Urothelium cell line (cell line): ENCODE measurements at regions not wholly inside any gene's neighbourhood (a gene's known extent, or its start where the extent isn't known, plus 50 kb on each side); places are given as distances from the start of the nearest gene placed in this dataset.
A peak's percentile ranks its signal among the peaks of the same experiment; 100 is the strongest.
"Not testable (repeated sequence)": the region's sequence is repeated elsewhere in the genome, so short reads cannot be mapped to it uniquely, and the experiment has no call there.

Experiments
- DNase-seq: peaks from one replicate; pipeline ENCODE4 v3.0.0; 2011; ENCODE audit warnings: low spot score, mixed read lengths
- FAIRE-seq: peaks from 2 replicates; lab custom pipeline; 2011; peaks lifted over from hg19 to GRCh38; lab: Jason Lieb, UNC

DNA sequence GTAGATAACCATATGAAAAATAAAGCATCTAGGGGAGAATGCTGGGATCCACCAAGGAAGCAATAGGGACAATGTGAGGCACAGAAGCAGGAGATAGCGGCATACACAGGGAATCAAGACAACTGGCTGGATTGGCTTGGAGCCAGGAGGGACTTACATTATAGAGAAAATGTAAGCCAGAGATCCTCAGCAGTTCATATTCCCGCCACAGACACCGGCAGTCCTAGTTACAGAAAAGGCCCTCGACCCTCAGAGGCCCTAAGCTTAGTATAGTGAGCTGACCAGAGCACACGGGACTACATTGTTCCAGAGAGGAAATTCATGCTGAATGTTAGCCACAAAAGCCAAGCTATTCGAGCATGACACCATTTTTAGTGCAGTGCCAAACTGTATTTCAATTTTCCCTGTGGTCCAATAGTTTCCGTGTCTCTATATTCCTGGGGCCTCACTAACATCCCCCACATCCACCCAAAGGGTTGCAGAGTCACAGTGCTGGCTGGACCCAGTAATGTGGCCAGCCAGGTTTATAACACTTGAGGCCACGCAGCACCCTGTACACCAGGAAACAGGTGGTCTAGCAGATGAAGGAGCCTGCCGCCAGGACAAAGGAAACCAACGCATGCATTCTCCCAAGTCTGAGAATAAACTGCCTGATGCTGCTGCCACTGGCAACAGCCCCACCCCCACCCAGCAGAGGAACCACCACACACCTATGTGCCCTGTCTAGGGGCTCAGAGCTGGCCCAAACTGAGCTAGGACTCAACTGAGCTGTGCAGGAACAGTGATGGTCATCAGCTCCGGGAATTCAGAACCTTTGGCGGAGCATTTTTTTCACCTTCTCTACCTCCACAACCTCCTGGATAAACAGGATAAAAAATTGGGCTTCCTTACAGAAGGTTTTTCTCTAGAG lies 693.2 kb upstream of the CHD1 start:
- DNase-seq (no peak), FAIRE-seq (no peak)

DNA sequence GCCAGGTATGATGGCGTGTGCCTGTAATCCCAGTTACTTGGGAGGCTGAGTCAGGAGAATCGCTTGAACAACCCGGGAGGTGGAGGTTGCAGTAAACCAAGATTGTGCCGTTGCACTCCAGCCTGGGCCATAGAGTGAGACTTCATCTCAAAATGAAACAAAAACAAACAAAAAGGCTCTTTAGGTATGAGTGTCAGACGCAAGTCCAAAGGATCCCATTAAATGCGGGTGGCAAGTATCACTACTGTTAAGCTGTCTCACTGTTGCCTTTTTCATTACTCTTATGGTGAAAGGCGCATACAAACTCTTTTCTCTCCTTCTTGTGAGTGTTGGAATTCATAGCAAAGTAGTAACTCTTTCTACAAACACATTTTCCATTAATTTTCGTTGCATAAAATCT lies 688.5 kb upstream of the CHD1 start:
- FAIRE-seq, result no peak
- DNase-seq, result no peak

DNA sequence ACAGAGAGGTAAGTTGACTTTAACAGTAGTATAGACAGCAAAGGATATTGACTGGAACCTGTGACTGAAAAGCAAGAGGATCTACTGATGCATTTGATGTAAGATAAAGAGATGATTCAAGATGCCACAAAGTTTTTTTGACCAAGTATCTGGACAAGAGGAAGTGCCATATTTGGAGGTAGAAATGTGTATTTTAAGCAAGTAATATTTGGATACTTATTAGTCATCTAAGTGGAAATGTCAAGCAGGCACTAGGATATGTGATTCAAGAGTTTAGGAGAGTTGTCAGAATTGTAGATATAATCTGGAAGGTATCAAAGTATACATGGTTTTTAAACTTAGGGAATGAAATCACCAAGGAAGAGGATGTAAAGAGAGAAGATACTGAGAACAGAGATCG lies 686.1 kb upstream of the CHD1 start:
- no peak for FAIRE-seq
- no peak for DNase-seq

DNA sequence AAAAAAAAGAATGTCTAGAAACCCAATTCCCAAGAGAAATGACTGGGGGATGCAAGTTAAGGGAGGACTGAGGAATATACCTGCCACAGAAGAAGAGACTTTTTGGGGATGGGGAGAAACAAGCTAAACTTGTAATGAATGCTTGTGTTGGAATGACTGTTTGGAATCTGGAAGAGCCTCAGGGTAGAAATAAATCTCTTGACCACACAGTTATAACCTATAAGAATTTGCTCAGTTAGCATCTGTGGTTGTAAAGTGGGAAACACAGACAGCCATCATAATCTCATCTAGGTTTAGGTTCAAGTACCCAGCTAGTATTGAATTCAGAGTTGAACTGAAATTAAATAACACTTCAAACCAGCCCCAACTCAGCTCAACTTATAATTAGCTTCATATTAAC lies 678.3 kb upstream of the CHD1 start:
- no peak for FAIRE-seq

DNA sequence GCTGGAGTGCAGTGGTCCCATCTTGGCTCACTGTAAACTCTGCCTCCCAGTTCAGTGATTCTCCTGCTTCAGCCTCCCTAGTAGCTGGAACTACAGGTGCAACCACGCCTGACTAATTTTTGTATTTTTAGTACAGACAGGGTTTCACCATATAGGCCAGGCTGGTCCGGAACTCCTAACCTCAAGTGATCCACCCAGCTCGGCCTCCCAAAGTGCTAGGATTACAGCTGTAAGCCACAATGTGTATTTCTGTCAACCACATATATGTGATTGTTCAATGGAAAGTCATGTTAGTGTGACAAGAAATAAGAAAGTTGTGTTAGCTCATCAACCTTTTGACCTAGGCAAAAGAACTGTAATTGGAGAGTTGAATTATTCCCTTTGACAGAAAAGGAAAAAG lies 677.1 kb upstream of the CHD1 start:
- FAIRE-seq (no peak), DNase-seq (no peak)

More for the DNA sequence above, 678.3 kb upstream of the CHD1 start:
- DNase-seq, result no peak

DNA sequence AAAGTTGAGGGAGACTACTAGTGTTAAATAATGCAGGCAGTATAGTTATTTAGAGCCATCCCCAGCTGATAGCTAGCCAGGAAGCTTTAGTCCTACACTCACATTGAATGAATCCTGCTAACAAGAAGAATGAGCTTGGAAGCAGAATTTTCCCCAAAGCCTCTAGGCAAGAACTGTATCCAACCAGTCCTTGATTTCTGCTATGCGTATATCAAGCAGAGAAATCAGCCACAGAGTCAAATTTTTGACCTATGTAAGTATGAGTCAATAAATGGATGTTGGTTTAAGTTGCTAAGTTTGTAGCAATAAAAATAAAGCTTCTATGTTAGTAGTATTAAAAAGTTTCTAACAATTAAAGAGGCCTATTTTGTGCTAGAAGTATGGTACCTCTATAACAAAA lies 672.1 kb upstream of the CHD1 start:
- FAIRE-seq, result no peak
- DNase-seq, result no peak

DNA sequence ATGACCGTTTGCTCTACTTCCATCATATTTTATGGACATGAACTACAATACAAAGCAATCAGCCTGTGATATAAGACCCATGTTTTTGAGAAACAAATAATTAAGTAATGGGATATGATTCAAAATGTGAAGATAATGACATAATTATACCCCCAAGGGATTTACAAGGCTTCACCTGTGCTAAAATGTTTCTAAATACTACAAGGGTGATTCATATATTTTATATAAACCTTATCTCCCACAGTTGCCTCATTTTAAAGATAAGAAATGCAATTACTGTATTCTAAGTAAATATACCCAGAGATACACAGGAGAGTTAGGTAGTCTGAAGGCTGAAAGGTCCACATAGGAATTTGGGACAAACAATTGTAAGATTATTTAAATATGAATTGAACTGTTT lies 662.0 kb upstream of the CHD1 start:
- no peak for FAIRE-seq
- DNase-seq, result no peak

DNA sequence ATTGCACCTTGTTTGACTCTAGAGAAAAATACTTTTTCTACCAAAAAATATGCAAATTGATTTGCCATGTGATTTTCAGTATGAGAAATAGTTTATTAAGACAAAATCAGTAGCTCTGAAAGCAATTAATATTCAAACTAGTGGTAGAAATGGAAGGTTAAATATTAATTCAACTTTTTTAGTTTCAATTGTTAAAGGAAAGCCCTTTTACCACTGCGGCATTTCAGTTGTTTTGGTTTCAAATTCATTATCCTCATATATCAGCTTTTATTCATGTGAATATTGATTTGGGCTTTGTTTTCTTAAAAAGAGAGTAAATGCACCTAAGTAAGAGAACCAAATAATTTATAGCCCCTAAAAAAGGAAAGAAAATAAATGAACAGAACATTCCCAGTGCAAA lies 660.6 kb upstream of the CHD1 start:
- FAIRE-seq (no peak), DNase-seq (no peak)

DNA sequence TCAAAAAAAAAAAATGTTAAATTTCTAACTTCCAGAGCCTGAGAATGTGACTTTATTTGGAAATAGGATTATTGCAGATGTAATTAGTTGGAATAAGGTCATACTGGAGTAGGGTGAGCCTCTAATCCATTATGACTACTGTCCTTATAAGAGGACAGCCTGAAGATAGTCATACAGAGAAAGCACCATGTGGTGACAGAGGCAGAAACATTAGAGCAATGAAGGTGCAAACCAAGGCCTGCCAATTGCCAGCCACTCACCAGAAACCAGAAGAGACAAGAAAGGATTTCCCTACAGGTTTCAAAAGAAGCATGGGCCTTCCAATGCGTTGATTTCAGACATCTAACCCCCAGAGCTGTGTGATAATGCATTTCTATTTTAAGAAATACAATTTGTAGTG lies 659.2 kb upstream of the CHD1 start:
- DNase-seq (no peak), FAIRE-seq (no peak)

DNA sequence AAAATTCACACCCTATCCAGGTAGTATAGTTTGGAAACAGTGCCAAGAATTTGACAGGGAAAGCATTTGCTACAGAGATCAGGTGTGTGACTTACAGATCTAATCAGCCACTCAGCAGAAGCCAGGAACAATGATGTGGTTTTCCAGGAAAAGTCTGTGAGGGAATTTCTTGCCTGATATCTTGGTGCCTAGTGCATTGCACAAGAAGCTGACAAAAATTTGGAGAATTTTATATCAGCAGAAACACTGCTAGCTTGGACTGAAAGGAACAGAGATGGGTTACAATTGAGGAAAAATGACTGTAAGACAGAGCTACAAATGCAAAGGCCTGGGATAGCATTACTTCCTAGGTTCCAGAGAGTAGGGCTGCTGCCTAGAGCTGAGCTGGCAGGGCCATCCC lies 658.1 kb upstream of the CHD1 start:
- no peak for FAIRE-seq
- no peak for DNase-seq

DNA sequence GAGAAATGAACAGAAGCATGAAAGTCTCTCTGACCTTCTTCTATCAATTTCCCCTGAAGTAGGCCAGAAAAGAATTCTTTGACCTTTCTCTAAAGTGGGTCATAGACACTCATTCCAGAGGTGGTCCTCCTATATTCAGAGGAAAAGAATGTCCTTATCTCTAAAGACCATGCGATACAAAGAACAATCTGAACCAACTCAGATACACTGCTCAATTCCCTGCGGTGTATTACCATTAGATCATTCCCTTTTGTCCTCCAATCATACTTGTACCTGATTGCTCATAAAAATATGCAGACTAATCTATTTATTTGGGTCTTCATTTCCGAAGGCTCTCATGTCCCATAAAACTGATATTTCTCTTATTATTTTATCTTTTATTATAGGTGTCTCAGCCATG lies 652.4 kb upstream of the CHD1 start:
- not testable (repeated sequence) for FAIRE-seq, DNase-seq

DNA sequence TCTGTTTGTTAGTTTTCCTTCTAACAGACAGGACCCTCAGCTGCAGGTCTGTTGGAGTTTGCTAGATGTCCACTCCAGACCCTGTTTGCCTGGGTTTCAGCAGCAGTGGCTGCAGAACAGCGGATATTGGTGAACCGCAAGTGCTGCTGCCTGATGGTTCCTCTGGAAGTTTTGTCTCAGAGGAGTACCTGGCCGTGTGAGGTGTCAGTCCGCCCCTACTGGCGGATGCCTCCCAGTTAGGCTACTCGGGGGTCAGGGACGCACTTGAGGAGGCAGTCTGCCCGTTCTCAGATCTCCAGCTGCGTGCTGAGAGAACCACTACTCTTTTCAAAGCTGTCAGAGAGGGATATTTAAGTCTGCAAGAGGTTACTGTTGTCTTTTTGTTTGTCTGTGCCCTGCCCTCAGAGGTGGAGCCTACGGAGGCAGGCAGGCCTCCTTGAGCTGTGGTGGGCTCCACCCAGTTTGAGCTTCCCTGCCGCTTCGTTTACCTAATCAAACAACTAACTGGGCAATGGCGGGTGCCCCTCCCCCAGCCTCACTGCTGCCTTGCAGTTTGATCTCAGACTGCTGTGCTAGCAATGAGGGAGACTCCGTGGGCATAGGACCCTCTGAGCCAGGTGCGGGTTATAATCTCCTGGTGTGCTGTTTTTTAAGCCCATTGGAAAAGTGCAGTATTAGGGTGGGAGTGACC lies 634.3 kb upstream of the CHD1 start:
- not testable (repeated sequence) for DNase-seq, FAIRE-seq

DNA sequence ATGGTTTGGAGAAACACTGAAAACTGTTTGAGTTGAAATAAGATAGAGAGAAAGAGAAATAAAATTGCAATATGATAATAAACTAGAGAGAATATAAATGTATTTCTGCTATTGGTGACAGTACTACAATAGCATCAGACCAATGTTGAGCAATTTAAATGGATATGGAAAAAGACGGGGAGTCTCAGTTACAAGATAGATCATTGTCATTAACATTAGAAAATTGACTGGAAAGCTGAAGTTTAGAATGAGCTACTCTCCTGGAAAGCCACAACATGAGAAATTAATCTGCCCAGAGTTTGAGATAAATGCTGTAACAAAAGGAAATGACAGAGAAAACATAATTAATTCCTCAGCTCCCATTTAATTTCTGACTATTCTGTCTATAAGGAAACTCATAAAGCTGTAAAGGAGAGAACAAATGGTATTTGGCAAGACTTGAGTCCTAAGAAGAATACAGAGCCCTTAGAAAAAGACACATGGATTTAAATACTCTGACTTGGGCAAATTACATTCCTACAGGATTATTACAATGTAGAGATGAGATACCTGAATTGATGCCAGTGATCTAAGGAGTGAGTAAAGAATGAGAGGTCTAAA lies 624.5 kb upstream of the CHD1 start:
- DNase-seq, result no peak

DNA sequence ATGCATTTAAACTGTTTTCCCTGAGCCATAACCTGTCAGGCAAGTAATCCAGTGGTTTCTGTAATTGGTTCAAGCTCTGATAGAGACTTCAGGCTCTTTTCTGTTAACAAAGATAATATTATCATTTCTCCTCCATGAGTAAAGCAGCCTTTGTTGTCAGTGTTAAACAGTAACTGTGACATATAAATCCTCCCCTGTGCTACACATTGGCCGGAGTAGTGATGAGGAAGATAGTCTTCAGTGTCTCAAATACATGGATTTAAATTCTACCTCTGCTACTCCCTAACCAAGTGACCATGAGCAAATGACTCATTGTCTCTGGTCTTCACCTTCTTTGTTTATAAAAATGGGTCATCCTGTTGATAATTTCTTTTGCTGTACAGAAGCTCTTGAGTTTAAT lies 615.5 kb upstream of the CHD1 start:
- no peak for FAIRE-seq
- DNase-seq, result no peak

More for the DNA sequence above, 624.5 kb upstream of the CHD1 start:
- no peak for FAIRE-seq

DNA sequence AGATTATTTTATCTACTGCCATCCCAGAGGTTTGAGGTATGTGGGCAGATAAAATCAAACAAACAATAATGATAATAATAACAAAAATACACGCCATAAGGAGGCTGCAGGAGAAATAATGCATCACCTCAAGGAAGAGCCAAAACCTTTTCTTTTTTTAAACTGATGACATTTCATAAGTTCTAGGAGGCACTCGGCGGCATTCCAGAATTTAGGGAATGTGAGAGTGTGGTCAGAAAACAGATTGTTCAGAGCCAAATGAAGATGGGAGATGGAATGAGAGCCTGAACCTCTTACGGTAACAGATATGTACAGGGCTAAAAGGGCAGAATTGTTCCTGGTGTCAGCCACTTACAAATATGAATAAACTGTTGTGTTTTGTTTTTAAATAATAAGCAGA lies 615.0 kb upstream of the CHD1 start:
- peak; percentile 27 for DNase-seq
- FAIRE-seq, result no peak

DNA sequence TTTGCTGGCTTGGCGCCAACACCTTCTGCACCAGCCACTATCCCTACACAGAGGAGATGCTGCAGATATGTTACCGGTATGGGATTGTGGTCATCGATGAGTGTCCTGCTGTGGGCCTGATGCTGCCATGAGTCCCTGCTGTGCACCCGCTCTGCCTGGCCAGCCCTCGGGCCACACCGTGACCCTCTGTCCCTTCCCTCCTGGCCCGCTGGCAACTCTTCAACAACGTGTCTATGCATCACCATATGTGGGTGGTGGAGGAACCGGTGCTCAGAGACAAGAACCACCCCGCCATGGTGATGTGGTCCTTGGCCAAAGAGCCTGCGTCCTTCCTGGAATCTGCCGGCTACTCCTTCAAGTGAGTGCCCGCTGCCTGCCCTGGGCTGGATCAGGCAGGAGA lies 605.4 kb upstream of the CHD1 start:
- FAIRE-seq, DNase-seq: not testable (repeated sequence)

DNA sequence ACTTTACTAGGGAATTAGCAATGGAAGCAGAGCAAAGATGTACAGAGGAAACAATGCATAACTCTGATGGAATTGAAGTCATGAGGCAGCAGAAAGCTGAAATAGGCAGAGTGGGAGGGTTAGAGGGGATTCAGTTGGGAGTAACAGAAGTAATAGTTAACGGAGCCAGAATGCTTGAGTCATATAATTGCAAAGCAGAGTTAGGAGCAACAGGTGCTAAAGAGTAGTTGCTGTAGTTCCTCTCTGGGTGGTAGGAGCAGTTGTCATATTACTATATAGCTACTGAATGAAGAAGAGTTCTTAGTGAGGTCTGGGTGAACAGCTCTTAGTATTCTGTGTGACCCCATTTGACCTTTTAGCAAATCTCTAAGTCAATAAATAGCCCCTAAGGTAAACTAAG lies 592.9 kb upstream of the CHD1 start:
- not testable (repeated sequence) for DNase-seq, FAIRE-seq

DNA sequence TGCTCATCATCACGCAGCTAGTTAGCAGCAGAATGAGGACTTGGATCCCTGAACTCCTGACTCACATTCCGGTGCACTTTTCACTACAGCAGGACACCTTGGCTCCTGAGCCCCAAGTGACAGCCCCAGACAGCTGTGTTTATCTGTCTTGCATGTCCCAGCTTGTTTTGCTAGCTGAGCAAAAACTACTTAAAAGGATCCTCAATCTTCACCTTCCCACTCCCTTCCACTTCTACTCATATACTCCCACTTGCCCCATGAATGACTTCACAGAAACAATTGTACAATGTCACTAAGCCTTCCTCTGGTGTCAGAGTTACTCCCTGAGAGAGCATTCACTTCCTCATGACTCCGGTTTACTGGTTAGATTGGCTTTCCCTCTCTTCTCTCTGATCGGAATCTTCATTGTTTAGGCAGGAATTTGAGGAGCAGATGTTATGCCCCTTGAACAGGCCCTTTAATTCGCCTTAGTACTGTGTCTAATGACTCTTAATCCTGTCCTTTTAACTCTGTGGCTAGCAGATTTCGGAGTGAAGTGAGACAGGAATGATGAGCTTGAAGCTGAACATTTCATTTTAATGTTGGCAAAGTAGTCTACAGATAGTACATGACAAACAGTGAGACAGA lies 587.2 kb upstream of the CHD1 start:
- DNase-seq, FAIRE-seq: not testable (repeated sequence)

DNA sequence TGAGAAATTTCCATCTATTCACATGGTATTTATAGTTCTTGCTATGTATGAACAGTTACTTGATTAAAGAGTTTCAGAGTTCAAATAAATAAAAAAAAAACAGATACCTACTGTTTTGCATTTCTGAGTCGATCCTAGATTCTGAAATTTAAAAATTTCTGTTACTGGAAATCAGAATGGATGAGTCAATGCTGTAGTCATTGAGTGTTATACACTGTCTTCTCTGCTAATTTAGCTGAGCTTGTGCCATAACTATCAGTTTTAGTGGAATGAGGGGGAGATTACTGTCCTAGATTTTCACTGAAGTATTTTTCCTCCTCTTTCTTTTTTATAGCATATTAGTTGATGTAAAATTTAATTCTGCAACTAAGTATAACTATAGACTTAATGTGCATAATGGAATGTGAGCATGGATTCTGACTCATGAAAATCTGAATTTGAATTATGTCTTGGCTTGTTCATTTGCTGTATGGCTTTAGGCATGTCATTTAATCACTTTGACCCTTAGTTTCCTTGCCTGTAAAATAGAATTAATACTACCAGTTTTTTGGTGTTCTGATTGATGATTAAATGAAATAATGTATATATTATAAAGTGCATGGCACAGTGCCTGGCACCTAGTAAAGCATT lies 581.5 kb upstream of the CHD1 start:
- not testable (repeated sequence) for FAIRE-seq, DNase-seq

DNA sequence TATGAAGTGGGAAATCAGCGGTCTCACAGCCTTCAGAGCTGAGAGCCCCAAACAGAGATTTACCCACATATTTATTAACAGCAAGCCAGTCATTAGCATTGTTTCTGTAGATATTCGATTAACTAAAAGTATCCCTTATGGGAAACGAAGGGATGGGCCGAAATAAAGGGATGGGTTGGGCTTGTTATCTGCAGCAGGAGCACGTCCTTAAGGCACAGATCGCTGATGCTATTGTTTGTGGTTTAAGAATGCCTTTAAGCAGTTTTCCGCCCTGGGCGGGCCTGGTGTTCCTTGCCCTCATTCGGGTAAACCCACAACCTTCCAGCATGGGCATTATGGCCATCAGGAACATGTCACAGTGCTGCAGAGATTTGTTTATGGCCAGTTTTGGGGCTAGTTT lies 580.3 kb upstream of the CHD1 start:
- not testable (repeated sequence) for DNase-seq, FAIRE-seq

DNA sequence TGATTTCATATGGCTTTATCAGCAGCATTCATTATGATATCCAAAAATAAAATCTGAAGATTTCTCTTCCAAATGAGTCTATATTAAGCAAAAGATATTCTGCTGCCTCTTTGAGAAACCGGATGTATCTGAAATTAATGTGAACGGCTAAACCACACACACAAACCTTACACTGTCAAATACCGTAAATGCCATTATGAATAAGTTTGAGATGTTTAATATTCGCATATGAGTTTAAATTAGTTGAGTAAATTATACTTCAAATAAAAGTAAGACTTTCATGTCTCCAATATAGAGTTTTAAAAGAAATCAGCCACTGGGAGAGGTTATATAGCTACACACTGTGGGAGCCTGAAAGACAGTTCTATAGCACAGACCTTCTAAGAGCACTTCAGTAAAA lies 566.6 kb upstream of the CHD1 start:
- not testable (repeated sequence) for FAIRE-seq, DNase-seq
